Gastrocnemius medialis (tissue), 4 donors: ENCODE measurements at regions not wholly inside any gene's neighbourhood (a gene's known extent, or its start where the extent isn't known, plus 50 kb on each side); places are given as distances from the start of the nearest gene placed in this dataset.

Experiments used
- CTCF ChIP-seq, 5 experiments: fragments of 450-650 bp in 3 of 5; fragments of 200-600 bp in 2 of 5; sonication (generic) in 2 of 5; IDR thresholded peaks in 4 of 5; conservative IDR thresholded peaks in 1 of 5; 1 replicate in 4 of 5; 2 replicates in 1 of 5; pipeline ENCODE4 v1.5.1; 2016 to 2019; ENCODE audit warnings: antibody characterized with exemption in 5 of 5, mild to moderate bottlenecking in 3 of 5, moderate library complexity in 3 of 5
- POLR2A ChIP-seq, 2 donors: fragments of 450-650 bp; IDR thresholded peaks; one replicate each; pipeline ENCODE4 v1.6.1; 2017; ENCODE audit warnings: antibody characterized with exemption in 2 of 2, mild to moderate bottlenecking in 2 of 2, moderate library complexity in 2 of 2

- TF ChIP-seq POLR2A (IDR thresholded peaks at IDR 0.05) (no peak), CTCF (IDR thresholded peaks at IDR 0.05 in 4 of 5, conservative IDR thresholded peaks at IDR 0.05 in 1 of 5) (no peak)
These were observed 151.6 kb downstream of the ZIC5 start for GRCh38 chr13:99819967-99820366.
